Nephron (organoid): ENCODE measurements at regions not wholly inside any gene's neighbourhood (a gene's known extent, or its start where the extent isn't known, plus 50 kb on each side); places are given as distances from the start of the nearest gene placed in this dataset.

Experiments
- H3K27ac Mint-ChIP-seq, 3 experiments: 2 replicates each; pipeline ENCODE4 v1.8.0; 2020; ENCODE audit warnings: mixed read lengths in 3 of 3, mild to moderate bottlenecking in 2 of 3, moderate library complexity in 1 of 3
- H3K27me3 Mint-ChIP-seq: 2 replicates; pipeline ENCODE4 v1.8.0; 2021; ENCODE audit warnings: low read depth, mild to moderate bottlenecking, moderate library complexity, mixed read lengths
- H3K36me3 Mint-ChIP-seq: 2 replicates; pipeline ENCODE4 v1.8.0; 2020; ENCODE audit warnings: low read depth, mixed read lengths
- H3K4me1 Mint-ChIP-seq: 2 replicates; pipeline ENCODE4 v1.8.0; 2020; ENCODE audit warnings: mixed read lengths
- H3K4me3 Mint-ChIP-seq, 3 experiments: 2 replicates each; pipeline ENCODE4 v1.8.0; 2020; ENCODE audit warnings: mild to moderate bottlenecking in 3 of 3, mixed read lengths in 3 of 3, moderate library complexity in 2 of 3
- H3K9me3 Mint-ChIP-seq: 2 replicates; pipeline ENCODE4 v1.8.0; 2020; ENCODE audit warnings: mixed read lengths
- TF ChIP-seq, protein P1 (sequence below), 3 experiments: fragments of 200-600 bp; sonication (generic); IDR thresholded peaks; one replicate each; pipeline ENCODE4 v1.5.0; 2021; ENCODE audit warnings: antibody characterized with exemption in 3 of 3; ENCODE audit not compliant: unreplicated experiment in 3 of 3

DNA sequence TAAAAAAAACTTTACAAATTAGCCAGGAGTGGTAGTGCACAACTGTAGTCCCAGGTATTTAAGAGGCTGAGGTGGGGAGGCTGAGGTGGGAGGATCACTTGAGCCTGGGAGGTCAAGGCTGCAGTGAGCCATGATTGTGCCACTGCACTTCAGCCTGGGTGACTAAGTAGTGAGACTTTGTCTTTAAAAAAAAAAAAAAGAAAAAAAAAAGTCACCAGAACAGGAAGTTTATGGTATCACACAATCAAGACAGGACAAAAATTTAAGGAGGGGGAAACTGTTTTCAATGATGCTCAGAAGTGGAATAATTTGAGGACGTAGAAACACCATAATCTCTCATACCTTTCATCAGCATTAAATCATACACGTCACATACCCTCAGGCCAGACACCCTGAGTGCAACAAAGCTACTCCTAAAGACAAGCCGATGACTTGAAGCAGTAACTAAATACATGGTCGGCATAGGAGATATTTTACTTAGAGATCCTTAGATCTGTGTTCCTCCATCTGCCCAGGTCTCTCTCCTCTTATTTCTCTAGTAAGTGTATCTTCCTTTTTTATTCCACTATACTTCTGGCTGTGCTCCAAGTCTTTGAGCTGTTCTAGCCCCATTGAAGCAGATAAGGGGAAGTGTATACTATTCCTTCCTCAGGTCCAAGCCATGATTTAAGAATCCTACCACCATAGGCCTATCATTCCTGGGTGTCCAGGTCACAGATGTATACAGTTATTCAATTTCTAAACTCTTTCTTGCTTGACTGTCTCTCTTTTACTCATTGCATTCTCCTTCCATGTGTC, 91.3 kb upstream of the APC start:
- H3K36me3 Mint-ChIP-seq = no peaks in the 10 kb centered on the region
- H3K9me3 Mint-ChIP-seq = no peaks in the 10 kb centered on the region
- no peak overlapping the region for H3K27ac Mint-ChIP-seq
- TF ChIP-seq, protein P1, sequence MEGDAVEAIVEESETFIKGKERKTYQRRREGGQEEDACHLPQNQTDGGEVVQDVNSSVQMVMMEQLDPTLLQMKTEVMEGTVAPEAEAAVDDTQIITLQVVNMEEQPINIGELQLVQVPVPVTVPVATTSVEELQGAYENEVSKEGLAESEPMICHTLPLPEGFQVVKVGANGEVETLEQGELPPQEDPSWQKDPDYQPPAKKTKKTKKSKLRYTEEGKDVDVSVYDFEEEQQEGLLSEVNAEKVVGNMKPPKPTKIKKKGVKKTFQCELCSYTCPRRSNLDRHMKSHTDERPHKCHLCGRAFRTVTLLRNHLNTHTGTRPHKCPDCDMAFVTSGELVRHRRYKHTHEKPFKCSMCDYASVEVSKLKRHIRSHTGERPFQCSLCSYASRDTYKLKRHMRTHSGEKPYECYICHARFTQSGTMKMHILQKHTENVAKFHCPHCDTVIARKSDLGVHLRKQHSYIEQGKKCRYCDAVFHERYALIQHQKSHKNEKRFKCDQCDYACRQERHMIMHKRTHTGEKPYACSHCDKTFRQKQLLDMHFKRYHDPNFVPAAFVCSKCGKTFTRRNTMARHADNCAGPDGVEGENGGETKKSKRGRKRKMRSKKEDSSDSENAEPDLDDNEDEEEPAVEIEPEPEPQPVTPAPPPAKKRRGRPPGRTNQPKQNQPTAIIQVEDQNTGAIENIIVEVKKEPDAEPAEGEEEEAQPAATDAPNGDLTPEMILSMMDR (IDR thresholded peaks at IDR 0.05; ENCODE audit: unreplicated experiment in 3 of 3) = no peak
- no peaks in the 10 kb centered on the region for H3K27me3 Mint-ChIP-seq
- H3K4me3 Mint-ChIP-seq = no peak overlapping the region
- peaks cover 41% of the 10 kb centered on the region for H3K4me1 Mint-ChIP-seq

DNA sequence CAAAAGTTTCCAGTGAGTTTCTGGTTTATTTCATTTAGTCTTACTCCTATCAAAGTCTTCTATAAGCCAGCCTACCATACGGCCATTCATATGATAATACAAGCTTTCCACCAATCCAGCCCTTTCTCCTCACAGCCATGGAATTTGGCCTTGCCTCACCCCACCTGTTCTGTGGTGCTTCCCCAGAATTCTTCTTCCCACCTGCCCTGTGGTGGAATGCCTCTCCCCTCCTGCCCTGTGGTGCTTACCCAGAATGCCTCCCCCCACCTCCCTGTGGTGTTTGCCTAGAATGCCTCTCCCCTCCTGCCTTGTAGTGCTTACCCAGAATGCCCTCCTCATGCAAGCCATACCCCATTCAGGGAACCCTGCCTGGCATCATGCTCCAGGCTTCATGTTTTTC, 90.3 kb upstream of the APC start:
- H3K9me3 Mint-ChIP-seq = no peaks in the 10 kb centered on the region
- TF ChIP-seq, protein P1 (IDR thresholded peaks at IDR 0.05; ENCODE audit: unreplicated experiment in 3 of 3) = no peak
- no peaks in the 10 kb centered on the region for H3K27me3 Mint-ChIP-seq
- peaks cover 38% of the 10 kb centered on the region for H3K4me1 Mint-ChIP-seq
- no peaks in the 10 kb centered on the region for H3K36me3 Mint-ChIP-seq
- H3K27ac Mint-ChIP-seq = no peak overlapping the region
- no peak overlapping the region for H3K4me3 Mint-ChIP-seq

- Mint-ChIP-seq H3K4me3 (no peak overlapping the region), H3K9me3 (no peaks in the 10 kb centered on the region), H3K4me1 (peaks cover 32% of the 10 kb centered on the region), H3K36me3 (no peaks in the 10 kb centered on the region), H3K27ac (no peak overlapping the region), H3K27me3 (no peaks in the 10 kb centered on the region)
- TF ChIP-seq, protein P1 (IDR thresholded peaks at IDR 0.05; ENCODE audit: unreplicated experiment in 3 of 3) = no peak
These were observed 89.4 kb upstream of the APC start for GRCh38 chr5:112648264-112648663.

DNA sequence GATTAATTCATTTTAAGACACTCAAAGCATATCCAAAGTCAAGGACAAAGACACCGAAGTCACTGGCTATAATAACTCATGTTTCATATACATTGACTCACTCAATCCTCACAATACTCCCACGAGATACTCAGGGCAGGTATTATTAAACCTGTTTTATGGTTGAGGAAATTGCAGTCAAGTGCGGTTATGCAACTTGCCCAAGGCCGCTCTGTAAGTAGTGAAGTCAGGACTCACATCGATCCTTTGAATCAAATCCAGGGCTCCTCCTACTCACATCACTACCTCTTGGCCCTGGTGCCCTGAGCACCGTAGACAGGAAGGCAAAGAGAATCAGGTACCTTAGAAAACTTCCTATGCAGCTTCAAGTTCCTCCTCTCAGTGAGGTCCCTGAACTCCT, 87.8 kb upstream of the APC start:
- TF ChIP-seq, protein P1 (IDR thresholded peaks at IDR 0.05; ENCODE audit: unreplicated experiment in 3 of 3) = no peak
- Mint-ChIP-seq H3K4me3 (no peak overlapping the region), H3K4me1 (peaks cover 30% of the 10 kb centered on the region), H3K36me3 (no peaks in the 10 kb centered on the region), H3K27me3 (no peaks in the 10 kb centered on the region), H3K27ac (no peak overlapping the region), H3K9me3 (no peaks in the 10 kb centered on the region)

DNA sequence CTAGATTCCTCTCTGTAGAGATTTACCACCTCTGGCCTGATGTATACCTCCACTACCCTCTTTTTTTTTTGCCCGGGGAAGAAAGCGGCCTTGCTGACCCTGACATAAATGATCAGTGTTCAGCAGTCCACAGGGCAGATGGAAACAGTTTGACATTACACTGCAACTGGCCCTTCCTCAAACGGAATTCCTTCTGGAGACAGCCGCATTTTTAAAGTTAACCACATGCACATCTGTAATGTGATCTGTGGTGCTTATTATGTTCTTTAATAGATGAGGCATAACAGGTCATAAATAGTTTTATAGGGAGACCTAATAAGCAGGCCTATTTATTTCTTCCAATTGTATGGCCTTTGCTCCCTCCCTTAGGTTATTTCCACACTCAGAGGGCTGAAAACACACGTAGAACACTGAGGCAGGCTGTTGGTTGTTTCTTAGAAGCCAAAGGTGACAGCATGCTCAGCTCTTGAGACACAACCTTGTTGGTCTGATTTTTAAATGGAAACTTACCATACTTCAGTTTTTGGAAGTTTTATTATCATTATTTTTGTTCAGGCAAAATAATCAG, 84.0 kb upstream of the APC start:
- Mint-ChIP-seq H3K36me3 (no peaks in the 10 kb centered on the region), H3K9me3 (no peaks in the 10 kb centered on the region), H3K4me1 (peaks cover 26% of the 10 kb centered on the region), H3K27ac (peak overlapping the region; percentile 36 to 61 (median 46)), H3K4me3 (no peak overlapping the region), H3K27me3 (no peaks in the 10 kb centered on the region)
- TF ChIP-seq, protein P1 (IDR thresholded peaks at IDR 0.05; ENCODE audit: unreplicated experiment in 3 of 3) = no peak

- H3K4me1 Mint-ChIP-seq = peaks cover 21% of the 10 kb centered on the region
- TF ChIP-seq, protein P1 (IDR thresholded peaks at IDR 0.05; ENCODE audit: unreplicated experiment in 3 of 3) = no peak
- H3K9me3 Mint-ChIP-seq = peaks cover 8% of the 10 kb centered on the region
These were observed 82.2 kb upstream of the APC start for GRCh38 chr5:112655513-112655912.

More at GRCh38 chr5:112655513-112655912, 82.2 kb upstream of the APC start:
- Mint-ChIP-seq H3K27me3 (no peaks in the 10 kb centered on the region), H3K36me3 (no peaks in the 10 kb centered on the region), H3K4me3 (no peak overlapping the region), H3K27ac (no peak overlapping the region)
